GM12872 (cell line): ENCODE measurements at regions not wholly inside any gene's neighbourhood (a gene's known extent, or its start where the extent isn't known, plus 50 kb on each side); places are given as distances from the start of the nearest gene placed in this dataset.

ENCODE experiments used
- CTCF ChIP-seq: IDR thresholded peaks from 3 replicates; pipeline ENCODE4 v1.5.1; 2011; ENCODE audit warnings: low read depth, mild to moderate bottlenecking, low read length, moderate library complexity; ENCODE audit not compliant: insufficient read depth

GRCh38 chr15:70429056-70429722, 331.5 kb upstream of the TLE3 start:
- no peak for TF ChIP-seq CTCF

GRCh38 chr15:70428211-70428822, 330.6 kb upstream of the TLE3 start:
- no peak for TF ChIP-seq CTCF

GRCh38 chr15:70427167-70428120, 329.7 kb upstream of the TLE3 start:
- no peak for TF ChIP-seq CTCF

- TF ChIP-seq CTCF = no peak
Observed at GRCh38 chr15:70426096-70426821, 328.5 kb upstream of the TLE3 start.

- no peak for TF ChIP-seq CTCF
Observed at GRCh38 chr15:70424937-70425411, 327.3 kb upstream of the TLE3 start.

GRCh38 chr15:70423267-70423666, 325.6 kb upstream of the TLE3 start:
- no peak for TF ChIP-seq CTCF
